ENCODE measurements at regions not wholly inside any gene's neighbourhood (a gene's known extent, or its start where the extent isn't known, plus 50 kb on each side); places are given as distances from the start of the nearest gene placed in this dataset.
A peak's percentile ranks its signal among the peaks of the same experiment; 100 is the strongest.

- TF ChIP-seq CTCF (IDR thresholded peaks at IDR 0.05) (peak; percentile 68), EZH2 (IDR thresholded peaks at IDR 0.05) (no peak)
These were observed 120.1 kb upstream of the ACO1 start for GRCh38 chr9:32264170-32264864.

Data from neural progenitor cell (in vitro differentiated cells).